ENCODE measurements at regions not wholly inside any gene's neighbourhood (a gene's known extent, or its start where the extent isn't known, plus 50 kb on each side); places are given as distances from the start of the nearest gene placed in this dataset.

GRCh38 chr15:93167291-93167690, 78.3 kb upstream of the RGMA start:
- Histone ChIP-seq H3K27ac (ENCODE audit: low read depth, low read length) (no peak overlapping the region), H3K9ac (ENCODE audit: low read depth in 1 of 3, low read length in 3 of 3) (no peak overlapping the region), H3K36me3 (ENCODE audit: control insufficient read depth in 3 of 3, insufficient read depth in 3 of 3, low read length in 3 of 3) (no peaks in the 10 kb centered on the region), H3K4me1 (ENCODE audit: control insufficient read depth in 3 of 3, insufficient read depth in 3 of 3, low read length in 3 of 3) (no peaks in the 10 kb centered on the region), H3K9me3 (ENCODE audit: control insufficient read depth in 3 of 3, low read length in 3 of 3) (no peaks in the 10 kb centered on the region), H3K4me3 (ENCODE audit: low read length in 3 of 3) (no peak overlapping the region), H3K27me3 (ENCODE audit: control insufficient read depth in 3 of 3, insufficient read depth in 3 of 3, low read length in 3 of 3) (no peaks in the 10 kb centered on the region)

GRCh38 chr15:93166675-93167074, 77.7 kb upstream of the RGMA start:
- H3K9me3 ChIP-seq (ENCODE audit: control insufficient read depth in 3 of 3, low read length in 3 of 3): no peaks in the 10 kb centered on the region
- no peaks in the 10 kb centered on the region for H3K4me1 ChIP-seq (ENCODE audit: control insufficient read depth in 3 of 3, insufficient read depth in 3 of 3, low read length in 3 of 3)
- H3K4me3 ChIP-seq (ENCODE audit: low read length in 3 of 3): no peak overlapping the region
- H3K36me3 ChIP-seq (ENCODE audit: control insufficient read depth in 3 of 3, insufficient read depth in 3 of 3, low read length in 3 of 3): no peaks in the 10 kb centered on the region
- H3K9ac ChIP-seq (ENCODE audit: low read depth in 1 of 3, low read length in 3 of 3): no peak overlapping the region
- no peak overlapping the region for H3K27ac ChIP-seq (ENCODE audit: low read depth, low read length)
- H3K27me3 ChIP-seq (ENCODE audit: control insufficient read depth in 3 of 3, insufficient read depth in 3 of 3, low read length in 3 of 3): no peaks in the 10 kb centered on the region

GRCh38 chr15:93165734-93166470, 76.9 kb upstream of the RGMA start:
- no peaks in the 10 kb centered on the region for H3K9me3 ChIP-seq (ENCODE audit: control insufficient read depth in 3 of 3, low read length in 3 of 3)
- no peak overlapping the region for H3K9ac ChIP-seq (ENCODE audit: low read depth in 1 of 3, low read length in 3 of 3)
- no peaks in the 10 kb centered on the region for H3K27me3 ChIP-seq (ENCODE audit: control insufficient read depth in 3 of 3, insufficient read depth in 3 of 3, low read length in 3 of 3)
- no peak overlapping the region for H3K27ac ChIP-seq (ENCODE audit: low read depth, low read length)
- H3K36me3 ChIP-seq (ENCODE audit: control insufficient read depth in 3 of 3, insufficient read depth in 3 of 3, low read length in 3 of 3): no peaks in the 10 kb centered on the region
- H3K4me1 ChIP-seq (ENCODE audit: control insufficient read depth in 3 of 3, insufficient read depth in 3 of 3, low read length in 3 of 3): no peaks in the 10 kb centered on the region
- no peak overlapping the region for H3K4me3 ChIP-seq (ENCODE audit: low read length in 3 of 3)

GRCh38 chr15:93164409-93164808, 75.4 kb upstream of the RGMA start:
- no peak overlapping the region for H3K4me3 ChIP-seq (ENCODE audit: low read length in 3 of 3)
- no peaks in the 10 kb centered on the region for H3K27me3 ChIP-seq (ENCODE audit: control insufficient read depth in 3 of 3, insufficient read depth in 3 of 3, low read length in 3 of 3)
- no peaks in the 10 kb centered on the region for H3K9me3 ChIP-seq (ENCODE audit: control insufficient read depth in 3 of 3, low read length in 3 of 3)

GRCh38 chr15:93162560-93162959, 73.5 kb upstream of the RGMA start:
- H3K4me3 ChIP-seq (ENCODE audit: low read length in 3 of 3): no peak overlapping the region

More at GRCh38 chr15:93164409-93164808, 75.4 kb upstream of the RGMA start:
- no peak overlapping the region for H3K27ac ChIP-seq (ENCODE audit: low read depth, low read length)
- H3K36me3 ChIP-seq (ENCODE audit: control insufficient read depth in 3 of 3, insufficient read depth in 3 of 3, low read length in 3 of 3): no peaks in the 10 kb centered on the region
- no peak overlapping the region for H3K9ac ChIP-seq (ENCODE audit: low read depth in 1 of 3, low read length in 3 of 3)
- H3K4me1 ChIP-seq (ENCODE audit: control insufficient read depth in 3 of 3, insufficient read depth in 3 of 3, low read length in 3 of 3): peaks cover 0 to 5% (median 3%) of the 10 kb centered on the region in 3 donors

GRCh38 chr15:93159930-93160329, 70.9 kb upstream of the RGMA start:
- Histone ChIP-seq H3K9me3 (ENCODE audit: control insufficient read depth in 3 of 3, low read length in 3 of 3) (no peaks in the 10 kb centered on the region), H3K36me3 (ENCODE audit: control insufficient read depth in 3 of 3, insufficient read depth in 3 of 3, low read length in 3 of 3) (no peaks in the 10 kb centered on the region), H3K9ac (ENCODE audit: low read depth in 1 of 3, low read length in 3 of 3) (no peak overlapping the region), H3K27me3 (ENCODE audit: control insufficient read depth in 3 of 3, insufficient read depth in 3 of 3, low read length in 3 of 3) (no peaks in the 10 kb centered on the region), H3K4me3 (ENCODE audit: low read length in 3 of 3) (no peak overlapping the region), H3K27ac (ENCODE audit: low read depth, low read length) (no peak overlapping the region), H3K4me1 (ENCODE audit: control insufficient read depth in 3 of 3, insufficient read depth in 3 of 3, low read length in 3 of 3) (peaks cover 7 to 17% (median 11%) of the 10 kb centered on the region in 3 donors)

More at GRCh38 chr15:93162560-93162959, 73.5 kb upstream of the RGMA start:
- H3K27me3 ChIP-seq (ENCODE audit: control insufficient read depth in 3 of 3, insufficient read depth in 3 of 3, low read length in 3 of 3): no peaks in the 10 kb centered on the region
- no peak overlapping the region for H3K9ac ChIP-seq (ENCODE audit: low read depth in 1 of 3, low read length in 3 of 3)
- no peaks in the 10 kb centered on the region for H3K9me3 ChIP-seq (ENCODE audit: control insufficient read depth in 3 of 3, low read length in 3 of 3)
- no peak overlapping the region for H3K27ac ChIP-seq (ENCODE audit: low read depth, low read length)
- no peaks in the 10 kb centered on the region for H3K36me3 ChIP-seq (ENCODE audit: control insufficient read depth in 3 of 3, insufficient read depth in 3 of 3, low read length in 3 of 3)
- peaks cover 7 to 17% (median 11%) of the 10 kb centered on the region in 3 donors for H3K4me1 ChIP-seq (ENCODE audit: control insufficient read depth in 3 of 3, insufficient read depth in 3 of 3, low read length in 3 of 3)

DNA sequence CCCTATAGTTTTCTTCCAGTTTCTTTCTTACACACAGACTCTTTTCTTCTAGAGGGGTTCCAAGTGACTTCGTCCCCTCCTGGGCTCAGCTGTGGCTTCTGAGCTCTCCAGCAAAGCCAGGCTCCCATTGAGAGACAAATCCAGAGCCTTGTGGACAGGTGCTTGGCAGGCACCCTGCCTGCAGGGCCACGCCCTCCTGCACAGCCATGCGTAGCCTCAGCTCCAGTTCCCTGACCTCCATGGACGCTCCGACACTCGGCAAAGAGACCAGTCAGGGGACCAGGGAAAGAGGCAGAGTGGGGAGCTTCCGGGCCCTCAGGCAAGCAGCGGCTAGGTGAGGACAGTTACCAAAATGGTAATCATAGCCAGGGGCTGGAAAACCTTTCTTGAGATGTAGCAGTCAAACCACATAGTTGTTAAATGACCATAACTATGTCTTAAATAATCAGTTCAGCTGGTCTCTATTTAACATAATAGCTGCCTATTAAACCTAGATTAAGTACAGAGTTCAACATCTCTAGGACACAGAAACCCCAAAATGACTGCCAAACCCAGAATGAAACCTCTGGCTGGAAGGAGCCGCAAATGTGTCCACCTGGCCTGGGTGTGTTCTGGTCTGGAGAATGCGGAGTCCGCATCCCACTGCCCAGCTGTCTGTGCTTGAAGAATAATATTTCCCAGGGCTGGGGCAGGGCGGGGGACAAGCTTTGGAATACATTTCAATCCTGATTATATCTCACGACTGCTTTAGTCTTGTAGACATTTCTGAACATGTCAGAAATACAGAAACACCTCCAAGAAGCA, 69.3 kb upstream of the RGMA start:
- peak overlapping the region in 2 of 3 donors; percentile 11 to 57 for H3K9ac ChIP-seq (ENCODE audit: low read depth in 1 of 3, low read length in 3 of 3)
- no peaks in the 10 kb centered on the region for H3K27me3 ChIP-seq (ENCODE audit: control insufficient read depth in 3 of 3, insufficient read depth in 3 of 3, low read length in 3 of 3)
- H3K27ac ChIP-seq (ENCODE audit: low read depth, low read length): no peak overlapping the region
- H3K4me3 ChIP-seq (ENCODE audit: low read length in 3 of 3): peak overlapping the region in 1 of 3 donors; percentile 64
- no peaks in the 10 kb centered on the region for H3K36me3 ChIP-seq (ENCODE audit: control insufficient read depth in 3 of 3, insufficient read depth in 3 of 3, low read length in 3 of 3)
- H3K4me1 ChIP-seq (ENCODE audit: control insufficient read depth in 3 of 3, insufficient read depth in 3 of 3, low read length in 3 of 3): peaks cover 7 to 17% (median 13%) of the 10 kb centered on the region in 3 donors
- no peaks in the 10 kb centered on the region for H3K9me3 ChIP-seq (ENCODE audit: control insufficient read depth in 3 of 3, low read length in 3 of 3)

DNA sequence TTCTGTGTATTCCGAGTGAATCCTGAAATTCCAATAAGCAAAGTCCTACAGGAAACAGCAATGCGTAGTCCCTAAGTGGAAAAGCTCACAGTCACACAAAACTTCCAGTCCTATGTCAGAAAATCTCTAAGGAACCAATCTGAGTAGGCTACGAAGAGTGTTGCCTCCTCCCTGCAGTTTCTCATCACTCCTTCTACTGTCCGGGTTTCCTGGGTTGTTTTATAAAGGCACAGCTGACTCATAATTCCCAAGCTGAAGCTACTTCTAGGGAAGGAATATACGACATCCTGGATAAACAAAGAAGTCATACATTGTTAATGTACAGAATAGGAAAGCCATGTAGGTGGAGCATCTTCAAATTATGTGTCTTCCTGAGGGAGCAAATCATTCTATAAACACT, 65.7 kb upstream of the RGMA start:
- H3K4me1 ChIP-seq (ENCODE audit: control insufficient read depth in 3 of 3, insufficient read depth in 3 of 3, low read length in 3 of 3): peaks cover 19 to 26% (median 21%) of the 10 kb centered on the region in 3 donors
- H3K27ac ChIP-seq (ENCODE audit: low read depth, low read length): no peak overlapping the region
- no peak overlapping the region for H3K9ac ChIP-seq (ENCODE audit: low read depth in 1 of 3, low read length in 3 of 3)
- no peak overlapping the region for H3K4me3 ChIP-seq (ENCODE audit: low read length in 3 of 3)
- H3K9me3 ChIP-seq (ENCODE audit: control insufficient read depth in 3 of 3, low read length in 3 of 3): no peaks in the 10 kb centered on the region
- H3K36me3 ChIP-seq (ENCODE audit: control insufficient read depth in 3 of 3, insufficient read depth in 3 of 3, low read length in 3 of 3): no peaks in the 10 kb centered on the region
- no peaks in the 10 kb centered on the region for H3K27me3 ChIP-seq (ENCODE audit: control insufficient read depth in 3 of 3, insufficient read depth in 3 of 3, low read length in 3 of 3)

DNA sequence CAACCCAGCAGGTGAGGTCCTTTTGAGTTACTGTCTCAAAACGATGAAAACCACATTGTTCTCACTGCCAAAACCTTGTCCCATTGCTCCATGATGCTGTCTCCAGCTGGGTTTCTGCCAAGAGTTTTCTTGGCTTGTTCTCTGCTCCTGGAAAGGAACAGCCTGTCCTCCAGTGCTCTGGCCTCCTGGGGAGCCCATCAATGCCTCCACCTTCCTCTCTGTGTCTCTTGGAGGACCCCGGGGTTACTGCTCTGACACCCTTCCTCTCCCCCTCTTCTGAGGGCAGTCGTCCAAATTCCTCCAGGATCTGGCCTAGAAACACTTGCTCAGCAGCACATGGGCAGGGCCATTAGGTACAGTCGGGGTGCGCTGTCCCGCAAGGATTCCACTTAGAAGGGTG, 63.9 kb upstream of the RGMA start:
- no peaks in the 10 kb centered on the region for H3K27me3 ChIP-seq (ENCODE audit: control insufficient read depth in 3 of 3, insufficient read depth in 3 of 3, low read length in 3 of 3)
- H3K9me3 ChIP-seq (ENCODE audit: control insufficient read depth in 3 of 3, low read length in 3 of 3): no peaks in the 10 kb centered on the region
- no peak overlapping the region for H3K4me3 ChIP-seq (ENCODE audit: low read length in 3 of 3)
- no peaks in the 10 kb centered on the region for H3K36me3 ChIP-seq (ENCODE audit: control insufficient read depth in 3 of 3, insufficient read depth in 3 of 3, low read length in 3 of 3)
- H3K27ac ChIP-seq (ENCODE audit: low read depth, low read length): no peak overlapping the region
- no peak overlapping the region for H3K9ac ChIP-seq (ENCODE audit: low read depth in 1 of 3, low read length in 3 of 3)
- H3K4me1 ChIP-seq (ENCODE audit: control insufficient read depth in 3 of 3, insufficient read depth in 3 of 3, low read length in 3 of 3): peaks cover 13 to 17% (median 16%) of the 10 kb centered on the region in 3 donors

DNA sequence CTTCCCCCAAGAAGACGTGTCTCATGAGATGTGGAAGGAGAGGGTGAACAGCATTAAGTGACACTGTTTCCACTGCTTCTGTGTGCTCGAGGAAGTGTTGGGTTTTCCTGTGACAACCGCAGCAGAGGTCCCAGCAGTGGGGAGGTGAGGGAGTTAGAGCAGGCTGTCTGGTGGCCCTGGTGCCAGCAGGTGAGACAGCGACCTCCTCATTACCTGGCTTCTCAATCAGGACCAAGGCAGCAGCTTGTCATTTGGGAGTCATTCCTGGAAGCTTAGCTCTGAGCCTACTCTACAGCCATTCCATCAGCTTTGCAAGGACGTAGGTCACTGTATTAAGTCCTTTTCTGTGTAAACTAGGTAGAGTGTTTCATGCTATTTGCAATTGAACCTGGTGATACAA, 63.3 kb upstream of the RGMA start:
- Histone ChIP-seq H3K9ac (ENCODE audit: low read depth in 1 of 3, low read length in 3 of 3) (no peak overlapping the region), H3K36me3 (ENCODE audit: control insufficient read depth in 3 of 3, insufficient read depth in 3 of 3, low read length in 3 of 3) (no peaks in the 10 kb centered on the region), H3K27ac (ENCODE audit: low read depth, low read length) (no peak overlapping the region), H3K9me3 (ENCODE audit: control insufficient read depth in 3 of 3, low read length in 3 of 3) (no peaks in the 10 kb centered on the region), H3K4me3 (ENCODE audit: low read length in 3 of 3) (no peak overlapping the region), H3K4me1 (ENCODE audit: control insufficient read depth in 3 of 3, insufficient read depth in 3 of 3, low read length in 3 of 3) (peaks cover 10 to 14% (median 12%) of the 10 kb centered on the region in 3 donors), H3K27me3 (ENCODE audit: control insufficient read depth in 3 of 3, insufficient read depth in 3 of 3, low read length in 3 of 3) (no peaks in the 10 kb centered on the region)

Measured in skeletal muscle tissue (tissue), 3 donors.